Fibroblast of lung (primary cell): ENCODE measurements at regions not wholly inside any gene's neighbourhood (a gene's known extent, or its start where the extent isn't known, plus 50 kb on each side); places are given as distances from the start of the nearest gene placed in this dataset.

Source experiments
- CTCF ChIP-seq, 2 donors: IDR thresholded peaks in 1 of 2; conservative IDR thresholded peaks in 1 of 2; 1 replicate in 1 of 2; 2 replicates in 1 of 2; pipeline ENCODE4 v1.5.1; 2011 to 2012; ENCODE audit warnings: low read length in 2 of 2, control low read depth in 1 of 2, inconsistent platforms in 1 of 2, low read depth in 1 of 2, mild to moderate bottlenecking in 1 of 2
- EZH2 ChIP-seq: IDR thresholded peaks from 2 replicates; pipeline ENCODE4 v1.5.1; 2012; ENCODE audit warnings: low read length, control low read depth, mild to moderate bottlenecking; ENCODE audit errors: missing control alignments

- TF ChIP-seq CTCF (conservative IDR thresholded peaks at IDR 0.05 in 1 of 2, IDR thresholded peaks at IDR 0.05 in 1 of 2; ENCODE audit: low read depth in 1 of 2, low read length in 2 of 2) (no peak), EZH2 (no peak)
Measured at GRCh38 chr1:234969011-234969441, 159.6 kb downstream of the TOMM20 start.
